Umbilical cord (tissue), 1 donor: ENCODE measurements at regions not wholly inside any gene's neighbourhood (a gene's known extent, or its start where the extent isn't known, plus 50 kb on each side); places are given as distances from the start of the nearest gene placed in this dataset.

ENCODE experiments used
- DNase-seq: peaks from one replicate; pipeline ENCODE4 v3.0.0-alpha.2; 2015; ENCODE audit warnings: low spot score

DNA sequence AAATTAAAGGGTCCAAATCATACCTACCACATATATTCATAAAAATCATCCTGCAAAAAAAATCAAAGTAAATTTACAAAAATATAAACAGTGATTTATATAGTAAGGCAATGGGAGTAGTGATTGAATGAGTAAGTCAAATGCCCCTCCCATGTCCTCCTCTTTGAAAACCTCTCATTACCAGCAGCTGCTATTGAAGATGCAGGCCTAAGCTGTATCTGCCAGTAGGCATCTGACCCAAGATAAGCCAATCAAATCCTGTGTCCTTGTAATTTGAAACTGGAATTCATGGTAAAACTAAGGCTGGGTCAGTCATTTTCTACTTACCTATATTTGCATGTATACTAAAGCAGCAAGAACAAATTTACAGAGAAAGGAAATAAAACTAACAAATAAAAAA is 60.4 kb upstream of the POU1F1 start:
- DNase-seq = no peak

DNA sequence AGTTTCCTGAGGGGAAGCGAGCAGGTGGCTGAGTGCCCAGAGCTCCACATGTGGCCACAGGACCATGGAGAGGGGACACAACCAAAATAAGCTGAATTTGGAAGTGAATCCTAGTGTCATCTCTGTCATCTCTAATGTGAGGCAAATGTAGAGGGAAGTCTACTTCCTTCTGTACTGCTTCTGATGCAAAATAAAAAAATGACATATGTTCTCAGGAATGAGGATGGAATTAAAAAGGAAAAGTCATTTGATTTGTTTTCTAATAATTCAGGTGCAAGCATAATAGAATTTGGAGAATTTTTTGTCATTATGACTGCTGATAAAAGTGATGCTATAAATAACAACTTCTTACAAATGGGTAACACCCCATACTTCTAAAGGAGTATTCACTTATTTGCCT is 59.5 kb upstream of the POU1F1 start:
- DNase-seq = no peak

DNA sequence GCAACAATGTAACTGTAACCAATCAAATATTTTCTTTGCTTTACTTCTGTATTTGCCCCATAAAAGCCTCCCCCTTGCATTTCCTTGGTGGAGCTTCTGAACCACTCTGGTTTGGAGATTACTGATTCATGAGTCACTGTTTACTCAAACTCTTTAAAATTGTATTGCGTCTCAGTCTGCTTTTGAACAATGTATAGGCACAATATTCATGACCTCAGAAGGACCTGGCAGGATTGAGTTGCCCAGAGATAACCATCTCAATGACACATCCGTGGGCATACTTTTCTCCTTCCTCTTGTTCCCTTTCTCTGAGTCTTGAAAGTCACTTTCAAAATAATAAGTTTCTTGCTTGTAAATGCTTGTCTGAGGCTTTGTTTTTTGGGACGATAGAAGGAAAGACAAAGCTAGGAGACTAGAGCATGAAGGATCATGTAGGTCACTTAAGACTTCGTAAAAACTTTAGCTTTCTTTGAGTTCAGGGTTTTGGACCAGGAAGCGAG is 57.1 kb upstream of the POU1F1 start:
- DNase-seq = peak; percentile 15

DNA sequence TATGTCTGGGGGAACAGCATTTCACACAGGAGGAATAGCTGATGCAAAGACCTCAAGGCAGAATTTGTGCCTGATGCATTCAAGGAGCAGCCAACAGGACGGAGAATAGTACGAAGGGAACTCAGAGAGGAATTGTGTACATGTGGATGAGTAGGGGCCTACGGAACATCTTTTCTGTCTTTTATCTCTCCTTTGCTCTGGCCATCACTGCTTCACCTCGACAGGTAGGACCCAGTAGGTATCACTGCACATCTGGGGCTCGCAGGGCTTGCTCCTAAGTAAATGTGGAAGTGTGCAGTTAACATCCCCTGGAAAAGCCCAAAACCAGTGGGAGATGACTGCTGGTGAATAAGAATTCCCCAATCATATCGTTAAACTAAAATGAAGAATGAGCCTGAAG is 56.4 kb upstream of the POU1F1 start:
- DNase-seq = no peak

DNA sequence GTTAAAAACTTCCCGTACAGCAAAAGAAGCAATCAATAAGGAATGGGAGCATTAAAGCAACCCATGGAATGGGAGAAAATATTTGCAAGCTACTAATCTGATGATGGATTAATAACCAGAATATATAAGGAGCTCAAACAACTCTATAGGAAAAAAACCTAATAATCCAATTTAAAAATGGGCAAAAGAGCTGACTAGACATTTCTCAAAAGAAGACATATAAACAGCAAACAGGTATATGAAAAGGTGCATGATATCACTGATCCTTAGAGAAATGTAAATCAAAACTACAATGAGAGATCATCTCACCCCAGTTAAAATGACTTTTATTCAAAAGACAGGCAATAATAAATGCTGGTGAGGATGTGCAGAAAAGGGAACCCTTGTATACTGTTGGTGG is 52.7 kb upstream of the POU1F1 start:
- DNase-seq = no peak
